Adipocyte (in vitro differentiated cells): ENCODE measurements at regions not wholly inside any gene's neighbourhood (a gene's known extent, or its start where the extent isn't known, plus 50 kb on each side); places are given as distances from the start of the nearest gene placed in this dataset.

Experiments
- DNase-seq: peaks from one replicate; pipeline ENCODE4 v3.0.0-alpha.2; 2015; ENCODE audit warnings: low read depth
- H3K27me3 ChIP-seq: replicated peaks from 2 replicates; pipeline ENCODE4 v1.7.0; 2013; ENCODE audit warnings: mild to moderate bottlenecking, low read length, moderate library complexity; ENCODE audit not compliant: control insufficient read depth, insufficient read depth
- H3K36me3 ChIP-seq: 2 replicates; pipeline ENCODE4 v1.7.0; 2013; ENCODE audit warnings: low read length, mild to moderate bottlenecking, moderate library complexity; ENCODE audit not compliant: control insufficient read depth, insufficient read depth, severe bottlenecking
- H3K4me1 ChIP-seq: 2 replicates; pipeline ENCODE4 v1.7.0; 2013; ENCODE audit warnings: mild to moderate bottlenecking, low read length, moderate library complexity; ENCODE audit not compliant: control insufficient read depth, insufficient read depth
- H3K4me3 ChIP-seq: 2 replicates; pipeline ENCODE4 v1.7.0; 2013; ENCODE audit warnings: mild to moderate bottlenecking, low read length, moderate library complexity
- H3K9ac ChIP-seq: 2 replicates; pipeline ENCODE4 v1.7.0; 2013; ENCODE audit warnings: mild to moderate bottlenecking, low read length, moderate library complexity
- H3K9me3 ChIP-seq: 2 replicates; pipeline ENCODE4 v1.7.0; 2013; ENCODE audit warnings: mild to moderate bottlenecking, low read length, moderate library complexity; ENCODE audit not compliant: control insufficient read depth

- Histone ChIP-seq H3K9me3 (no peaks in the 10 kb centered on the region), H3K36me3 (no peaks in the 10 kb centered on the region), H3K4me1 (peaks cover 27% of the 10 kb centered on the region), H3K9ac (no peak overlapping the region), H3K27me3 (no peaks in the 10 kb centered on the region), H3K4me3 (no peak overlapping the region)
- no peak for DNase-seq
These were observed 320.8 kb downstream of the MAP2K6 start for GRCh38 chr17:69735285-69735684.

- DNase-seq: no peak
These were observed 328.6 kb downstream of the MAP2K6 start for GRCh38 chr17:69743091-69743490.

GRCh38 chr17:69744512-69745070 is 330.1 kb downstream of the MAP2K6 start:
- H3K27me3 ChIP-seq: no peaks in the 10 kb centered on the region
- H3K9ac ChIP-seq: no peak overlapping the region
- H3K9me3 ChIP-seq: no peaks in the 10 kb centered on the region
- peaks cover 17% of the 10 kb centered on the region for H3K4me1 ChIP-seq
- DNase-seq: no peak
- no peaks in the 10 kb centered on the region for H3K36me3 ChIP-seq
- no peak overlapping the region for H3K4me3 ChIP-seq

More at GRCh38 chr17:69743091-69743490, 328.6 kb downstream of the MAP2K6 start:
- Histone ChIP-seq H3K9ac (no peak overlapping the region), H3K9me3 (no peaks in the 10 kb centered on the region), H3K4me1 (peaks cover 17% of the 10 kb centered on the region), H3K36me3 (no peaks in the 10 kb centered on the region), H3K4me3 (no peak overlapping the region), H3K27me3 (no peaks in the 10 kb centered on the region)

DNA sequence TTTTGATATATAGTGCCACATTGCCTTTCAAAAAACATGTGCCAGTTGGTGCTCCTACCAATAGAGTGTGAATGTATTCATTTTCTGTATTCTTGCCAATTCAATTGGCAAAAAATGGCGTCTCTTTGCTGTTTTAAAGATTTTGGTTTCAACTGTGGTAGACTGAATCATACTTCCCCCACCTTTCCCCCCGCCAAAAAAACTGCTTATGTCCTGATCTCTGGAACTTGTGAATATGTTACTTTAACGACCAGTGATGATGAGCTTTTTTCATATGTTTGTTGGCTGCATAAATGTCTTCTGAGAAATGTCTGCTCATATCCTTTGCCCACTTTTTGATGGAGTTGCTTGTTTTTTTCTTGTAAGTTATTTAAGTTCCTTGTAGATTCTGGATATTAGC is 325.1 kb upstream of the KCNJ16 start:
- Histone ChIP-seq H3K9me3 (no peaks in the 10 kb centered on the region), H3K4me3 (no peak overlapping the region), H3K27me3 (no peaks in the 10 kb centered on the region), H3K36me3 (no peaks in the 10 kb centered on the region), H3K9ac (no peak overlapping the region), H3K4me1 (peaks cover 4% of the 10 kb centered on the region)
- no peak for DNase-seq

GRCh38 chr17:69757688-69758430 is 317.2 kb upstream of the KCNJ16 start:
- H3K36me3 ChIP-seq: no peaks in the 10 kb centered on the region
- DNase-seq: peak; percentile 90

GRCh38 chr17:69760562-69760961 is 314.5 kb upstream of the KCNJ16 start:
- Histone ChIP-seq H3K27me3 (no peaks in the 10 kb centered on the region), H3K4me3 (no peak overlapping the region), H3K4me1 (peaks cover 77% of the 10 kb centered on the region), H3K9me3 (no peaks in the 10 kb centered on the region), H3K9ac (no peak overlapping the region), H3K36me3 (no peaks in the 10 kb centered on the region)
- no peak for DNase-seq

More at GRCh38 chr17:69757688-69758430, 317.2 kb upstream of the KCNJ16 start:
- H3K4me1 ChIP-seq: peaks cover 60% of the 10 kb centered on the region
- H3K27me3 ChIP-seq: no peaks in the 10 kb centered on the region
- H3K9me3 ChIP-seq: no peaks in the 10 kb centered on the region
- peak overlapping the region; percentile 22 for H3K4me3 ChIP-seq
- H3K9ac ChIP-seq: peak overlapping the region; percentile 21

DNA sequence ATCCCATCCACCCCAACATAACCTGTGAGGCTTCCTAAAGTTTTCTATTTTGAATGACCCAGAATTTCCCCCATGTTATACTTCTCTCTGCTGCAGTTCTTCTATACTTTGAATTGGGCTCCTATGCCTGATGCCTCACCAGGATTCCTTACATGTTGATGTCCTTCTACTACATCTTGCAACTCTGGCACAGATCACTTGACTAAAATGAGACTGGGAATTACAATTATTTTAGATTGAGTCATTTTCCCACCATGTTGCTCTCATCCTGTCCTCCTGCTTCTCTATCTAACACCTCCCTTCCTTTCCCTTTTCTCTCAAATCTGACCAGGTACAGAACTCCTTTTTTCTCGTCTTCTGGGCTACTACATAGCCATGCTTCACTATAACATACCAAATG is 314.0 kb upstream of the KCNJ16 start:
- no peak for DNase-seq
- Histone ChIP-seq H3K4me3 (peak overlapping the region; percentile 11), H3K4me1 (peaks cover 77% of the 10 kb centered on the region), H3K36me3 (no peaks in the 10 kb centered on the region), H3K9me3 (no peaks in the 10 kb centered on the region), H3K9ac (peak overlapping the region; percentile 30), H3K27me3 (no peaks in the 10 kb centered on the region)

DNA sequence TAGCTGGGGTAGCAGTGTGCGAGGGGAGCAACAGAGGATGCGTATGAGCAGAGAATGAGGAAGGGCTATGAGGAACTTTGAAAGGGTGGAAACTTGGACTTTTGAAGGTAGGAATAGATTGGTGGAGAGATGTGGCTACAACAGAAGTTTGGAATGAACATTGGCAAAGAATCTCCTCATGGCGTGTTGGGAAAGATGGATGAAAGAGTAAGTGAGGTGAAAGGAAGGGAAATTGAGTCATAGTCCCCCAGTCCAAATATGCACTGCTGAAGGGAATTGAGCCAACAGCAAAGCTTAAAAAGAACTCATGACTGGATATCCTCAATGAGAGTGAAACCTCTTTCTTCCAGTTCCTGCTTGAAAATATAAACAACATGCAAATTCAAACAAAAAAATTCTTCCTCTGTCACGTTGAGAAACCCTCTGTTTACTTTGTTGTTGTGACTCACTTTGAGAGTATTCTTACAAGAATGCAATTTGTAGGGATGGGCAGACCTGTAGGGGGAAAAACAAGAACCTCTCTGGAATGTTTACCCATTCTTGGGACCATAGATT is 313.2 kb upstream of the KCNJ16 start:
- H3K36me3 ChIP-seq: no peaks in the 10 kb centered on the region
- H3K4me1 ChIP-seq: peaks cover 74% of the 10 kb centered on the region
- H3K9ac ChIP-seq: peak overlapping the region; percentile 30
- no peaks in the 10 kb centered on the region for H3K27me3 ChIP-seq
- peak; percentile 83 for DNase-seq
- H3K9me3 ChIP-seq: no peaks in the 10 kb centered on the region
- H3K4me3 ChIP-seq: peak overlapping the region; percentile 11

DNA sequence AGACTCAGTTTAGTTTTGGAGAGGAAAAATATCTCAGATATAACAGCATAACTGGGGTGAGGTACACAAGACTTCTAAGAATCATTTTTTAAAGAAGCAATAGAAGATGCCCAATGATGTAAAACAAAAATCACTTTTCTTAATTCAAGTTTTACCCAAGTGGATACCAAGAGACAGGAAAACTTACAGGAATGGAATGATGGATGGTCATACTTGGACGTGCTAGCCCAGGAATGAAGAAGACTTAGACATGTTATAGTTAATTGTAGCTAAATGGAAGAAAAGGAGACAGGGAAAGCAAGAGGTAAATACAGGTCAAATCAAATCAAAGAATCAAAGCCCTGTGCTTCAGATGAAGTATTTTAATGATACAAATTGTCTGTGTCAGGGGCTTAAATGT is 312.7 kb upstream of the KCNJ16 start:
- Histone ChIP-seq H3K4me1 (peaks cover 73% of the 10 kb centered on the region), H3K4me3 (no peak overlapping the region), H3K9ac (peak overlapping the region; percentile 18), H3K9me3 (no peaks in the 10 kb centered on the region), H3K27me3 (no peaks in the 10 kb centered on the region), H3K36me3 (no peaks in the 10 kb centered on the region)
- no peak for DNase-seq

DNA sequence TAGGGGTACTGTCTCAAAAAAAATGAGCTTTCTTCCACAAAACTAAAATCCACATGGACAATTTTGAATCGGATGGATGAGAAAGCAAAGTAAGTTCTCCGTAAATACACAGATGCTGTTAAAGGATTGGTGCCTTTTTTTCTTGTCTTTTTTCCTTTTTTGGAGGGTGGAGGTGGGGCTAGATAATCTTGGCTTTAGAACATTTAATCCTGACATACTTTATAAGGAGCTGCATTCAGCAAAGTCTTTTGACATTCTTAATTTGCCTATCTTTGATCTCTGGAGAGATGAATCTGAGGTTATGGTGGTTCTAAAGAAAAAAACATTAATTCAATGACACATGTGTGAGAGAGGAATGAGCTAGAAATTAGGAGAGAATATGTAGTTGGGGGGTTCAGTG is 312.3 kb upstream of the KCNJ16 start:
- H3K27me3 ChIP-seq: no peaks in the 10 kb centered on the region
- H3K9me3 ChIP-seq: no peaks in the 10 kb centered on the region
- peaks cover 71% of the 10 kb centered on the region for H3K4me1 ChIP-seq
- H3K9ac ChIP-seq: peak overlapping the region; percentile 18
- no peaks in the 10 kb centered on the region for H3K36me3 ChIP-seq
- DNase-seq: no peak
- H3K4me3 ChIP-seq: no peak overlapping the region

DNA sequence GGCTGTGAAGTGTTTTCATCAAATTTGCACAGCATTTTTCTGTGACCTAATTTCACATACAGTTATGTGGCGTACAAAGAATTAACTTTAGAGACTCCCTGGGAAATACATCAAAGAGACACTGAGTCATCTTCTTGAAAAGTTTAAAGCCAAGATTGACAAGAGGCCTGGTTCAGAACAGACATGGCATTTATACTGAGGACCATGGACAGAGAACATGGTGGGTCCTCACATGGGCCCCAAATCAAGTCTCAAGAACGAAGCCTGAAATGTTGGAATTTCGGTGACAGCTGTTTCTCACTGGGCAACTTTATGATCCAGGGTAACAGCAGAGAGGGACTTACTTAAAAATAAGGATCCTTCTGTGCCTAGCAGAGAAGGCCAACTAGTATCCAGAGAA is 311.5 kb upstream of the KCNJ16 start:
- DNase-seq: peak; percentile 47
- no peaks in the 10 kb centered on the region for H3K36me3 ChIP-seq
- H3K4me3 ChIP-seq: no peak overlapping the region
- H3K9me3 ChIP-seq: no peaks in the 10 kb centered on the region
- peaks cover 66% of the 10 kb centered on the region for H3K4me1 ChIP-seq
- peak overlapping the region; percentile 3 for H3K9ac ChIP-seq
- no peaks in the 10 kb centered on the region for H3K27me3 ChIP-seq
